GM18505 (cell line): ENCODE measurements at regions not wholly inside any gene's neighbourhood (a gene's known extent, or its start where the extent isn't known, plus 50 kb on each side); places are given as distances from the start of the nearest gene placed in this dataset.
"Not testable (repeated sequence)": the region's sequence is repeated elsewhere in the genome, so short reads cannot be mapped to it uniquely, and the experiment has no call there.

Experiments used
- ATAC-seq: cut with Tn5 transposase; IDR thresholded peaks from one replicate; pipeline ENCODE4 v1.9.1; 2021; ENCODE audit not compliant: unreplicated experiment
- POLR2A ChIP-seq: IDR thresholded peaks from 4 replicates; pipeline ENCODE4 v1.6.1; 2011; ENCODE audit warnings: borderline replicate concordance; ENCODE audit not compliant: insufficient read depth, insufficient read length; ENCODE audit errors: extremely low read depth

- ATAC-seq = no peak
- TF ChIP-seq POLR2A = no peak
Observed at GRCh38 chr16:86077243-86077940, 178.4 kb downstream of the IRF8 start.

DNA sequence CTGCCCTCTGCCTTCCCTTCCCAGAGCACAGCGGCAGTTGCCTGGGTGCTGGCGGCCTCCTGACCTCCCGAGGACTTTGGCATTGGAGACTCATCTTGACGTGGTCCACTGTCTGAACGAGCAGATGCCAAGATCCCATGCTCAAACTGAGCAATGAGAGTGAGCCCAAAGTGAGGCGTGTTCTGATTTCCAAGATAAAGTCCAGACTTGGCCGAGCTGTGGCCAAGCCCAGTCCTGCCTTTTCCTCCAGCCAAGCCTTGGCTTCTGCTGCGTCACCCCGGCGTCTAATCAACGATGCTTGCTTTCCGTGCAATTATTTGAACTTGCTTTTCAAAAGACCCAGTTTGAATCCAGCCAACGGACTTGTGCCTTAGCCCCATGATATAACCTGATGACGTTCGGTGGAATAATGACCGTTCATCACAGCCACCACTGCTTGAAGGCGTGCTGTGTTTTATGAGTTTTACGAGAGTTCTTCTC lies 179.2 kb downstream of the IRF8 start:
- TF ChIP-seq POLR2A = no peak
- no peak for ATAC-seq

DNA sequence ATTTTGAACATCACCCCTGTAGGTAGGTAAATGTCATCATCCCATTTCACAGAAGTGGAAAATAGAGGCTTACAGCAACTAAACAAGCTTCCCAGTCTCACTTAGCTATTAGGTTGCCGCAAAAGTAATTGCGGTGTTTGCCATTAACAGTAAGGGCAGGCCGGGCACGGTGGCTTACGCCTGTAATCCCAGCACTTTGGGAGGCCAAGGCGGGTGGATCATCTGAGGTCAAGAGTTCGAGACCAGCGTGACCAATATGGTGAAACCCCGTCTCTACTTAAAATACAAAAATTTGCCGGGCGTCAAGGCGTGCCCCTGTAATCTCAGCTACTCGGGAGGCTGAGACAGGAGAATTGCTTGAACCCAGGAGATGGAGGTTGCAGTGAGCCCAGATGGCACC lies 179.7 kb downstream of the IRF8 start:
- not testable (repeated sequence) for ATAC-seq

DNA sequence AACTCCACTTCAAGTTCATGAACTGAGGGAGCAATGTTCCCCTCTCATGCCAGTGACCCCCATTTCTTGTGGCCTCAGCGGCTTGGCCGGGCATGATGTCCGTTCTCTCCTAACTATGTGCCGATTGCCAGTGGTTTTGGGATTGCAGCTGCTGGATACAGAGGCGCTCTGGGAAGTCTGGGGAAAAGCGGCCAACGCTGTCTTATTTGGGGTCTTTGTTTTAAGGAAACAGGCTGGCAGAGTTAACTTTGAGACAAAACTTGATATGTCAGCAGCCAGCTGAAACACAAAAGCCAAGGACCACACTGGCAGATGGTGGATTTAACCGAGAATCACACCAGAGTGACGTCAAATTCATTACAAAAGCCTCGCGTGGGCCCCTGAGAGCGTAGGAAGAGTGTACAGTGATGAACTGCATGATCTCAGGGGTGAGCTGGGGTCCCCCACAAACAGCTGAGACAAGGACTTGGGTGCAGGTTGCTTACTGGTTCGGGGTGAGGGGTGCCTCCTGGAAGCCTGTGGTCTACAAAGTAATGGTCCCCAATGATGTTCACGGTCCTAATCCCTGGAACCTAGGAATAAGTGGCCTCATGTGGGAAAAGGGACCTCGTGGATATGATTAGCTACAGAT lies 180.4 kb downstream of the IRF8 start:
- TF ChIP-seq POLR2A = no peak
- no peak for ATAC-seq

GRCh38 chr16:86080131-86080875 lies 181.3 kb downstream of the IRF8 start:
- ATAC-seq = no peak
- TF ChIP-seq POLR2A = no peak

DNA sequence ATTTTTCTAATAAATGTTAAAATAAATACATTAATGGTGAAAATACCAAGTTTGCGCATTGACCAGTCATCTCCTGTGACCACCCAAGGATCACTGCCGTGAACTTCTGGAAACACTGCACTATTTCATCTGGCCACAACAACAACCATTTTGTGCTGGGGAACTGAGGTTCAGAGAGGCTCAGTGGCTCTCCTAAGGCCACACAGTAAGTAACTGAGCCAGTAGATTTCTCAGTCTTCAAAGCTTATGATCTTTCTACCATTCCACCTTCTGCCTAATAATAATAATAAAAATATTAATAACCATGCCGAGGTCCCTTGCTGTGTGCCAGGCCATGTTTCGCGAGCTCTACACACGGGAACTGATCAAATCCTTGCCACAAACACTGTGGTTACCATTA lies 182.0 kb downstream of the IRF8 start:
- no peak for ATAC-seq
- TF ChIP-seq POLR2A = no peak

DNA sequence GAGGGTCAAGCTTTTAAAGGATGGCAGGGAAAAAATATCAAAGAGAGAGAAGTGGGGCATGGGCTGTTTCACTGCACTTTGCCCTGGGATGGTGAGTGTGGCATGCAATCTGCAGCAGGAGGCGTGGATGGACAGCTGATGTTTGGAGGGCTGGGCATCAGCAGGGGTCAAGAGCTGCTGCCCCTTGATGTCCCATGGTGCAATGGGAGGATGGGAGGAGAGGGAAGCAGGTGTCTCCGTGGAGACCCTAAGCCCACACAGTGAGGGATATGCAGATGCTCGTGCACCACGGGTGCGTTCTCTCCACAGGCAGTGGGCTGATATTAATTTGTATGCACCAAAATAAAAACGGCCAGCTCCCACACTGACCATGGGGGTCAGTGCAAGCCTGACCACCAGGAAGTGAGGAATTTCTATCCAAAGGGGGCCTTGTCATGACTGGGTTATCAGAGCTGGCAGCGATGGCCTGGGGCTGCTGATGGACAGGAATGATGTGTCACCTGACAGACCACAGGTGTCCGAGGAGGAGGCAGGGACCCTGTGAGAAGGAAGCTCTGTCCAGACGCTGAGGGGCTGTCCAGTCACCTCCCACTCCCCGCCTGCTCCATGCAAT lies 183.6 kb downstream of the IRF8 start:
- no peak for TF ChIP-seq POLR2A
- ATAC-seq = no peak

GRCh38 chr16:86083382-86084002 lies 184.5 kb downstream of the IRF8 start:
- ATAC-seq = no peak
- no peak for TF ChIP-seq POLR2A

GRCh38 chr16:86085161-86085611 lies 186.2 kb downstream of the IRF8 start:
- no peak for ATAC-seq
- TF ChIP-seq POLR2A = no peak

DNA sequence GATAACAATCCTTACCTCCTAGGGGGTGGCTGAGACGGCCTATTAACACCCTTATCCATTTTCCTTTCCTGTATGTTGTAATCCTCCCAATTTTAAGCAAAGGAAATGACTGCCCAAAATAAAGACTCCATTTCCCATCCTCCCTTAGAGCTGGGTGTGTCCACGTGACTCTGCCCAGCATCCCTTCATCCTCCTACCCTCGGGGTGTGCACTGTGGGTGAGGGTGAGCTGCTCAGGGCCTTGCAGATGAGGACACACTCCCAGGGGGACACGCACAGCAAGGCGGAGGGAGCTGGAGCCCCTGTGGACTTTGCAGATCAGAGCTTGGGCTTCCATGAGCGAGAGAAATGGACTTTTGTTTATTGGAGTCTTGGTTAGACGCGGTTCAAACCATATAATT lies 186.8 kb downstream of the IRF8 start:
- no peak for ATAC-seq
- no peak for TF ChIP-seq POLR2A

DNA sequence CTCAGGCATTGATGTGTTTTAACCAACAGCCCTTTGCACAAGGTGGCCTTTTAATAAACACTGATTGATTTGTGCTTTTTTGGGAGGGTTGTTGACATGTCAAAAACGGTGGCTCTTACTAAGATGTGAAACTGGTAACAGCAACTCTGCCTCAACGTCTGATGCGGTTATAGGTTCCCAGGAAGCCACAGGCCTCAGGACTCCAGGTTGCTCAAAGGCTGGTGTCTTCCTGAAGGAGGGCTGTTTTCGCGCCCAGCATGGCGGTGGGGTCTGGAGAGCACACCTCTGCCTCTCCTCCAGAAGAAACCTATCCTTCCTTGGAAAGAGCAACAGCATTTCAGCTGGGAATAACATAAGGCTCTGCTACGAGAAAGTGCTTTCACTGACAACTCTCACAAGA lies 187.5 kb downstream of the IRF8 start:
- no peak for TF ChIP-seq POLR2A
- no peak for ATAC-seq

GRCh38 chr16:86087011-86087895 lies 188.3 kb downstream of the IRF8 start:
- ATAC-seq = no peak
- no peak for TF ChIP-seq POLR2A

GRCh38 chr16:86087896-86088230 lies 188.9 kb downstream of the IRF8 start:
- no peak for TF ChIP-seq POLR2A
- no peak for ATAC-seq

- TF ChIP-seq POLR2A = no peak
- ATAC-seq = no peak
Observed at GRCh38 chr16:86088287-86088686, 189.3 kb downstream of the IRF8 start.
